Natural killer cell (primary cell): ENCODE measurements at regions not wholly inside any gene's neighbourhood (a gene's known extent, or its start where the extent isn't known, plus 50 kb on each side); places are given as distances from the start of the nearest gene placed in this dataset.

Experiments
- ATAC-seq, 3 donors: fragments of 150-1000 bp in 2 of 3; fragments of 200-7000 bp in 1 of 3; cut with Tn5 transposase; 1 replicate in 1 of 3; 2 replicates in 2 of 3; pipeline ENCODE4 v1.10.0; 2021; ENCODE audit warnings: mild to moderate bottlenecking in 2 of 3, moderate library complexity in 2 of 3
- DNase-seq, 2 donors: peaks; one replicate each; pipeline versions ENCODE4 v3.0.0 to v3.0.0-alpha.2; 2013 to 2021; ENCODE audit warnings: mixed read lengths in 1 of 2
- H3K27ac ChIP-seq: one replicate; pipeline ENCODE4 v1.5.1; 2013; ENCODE audit warnings: mild to moderate bottlenecking, low read length
- H3K27me3 ChIP-seq: one replicate; pipeline ENCODE4 v1.6.1; 2013; ENCODE audit warnings: low read length; ENCODE audit not compliant: control insufficient read depth, insufficient read depth
- H3K36me3 ChIP-seq: one replicate; pipeline ENCODE4 v1.6.1; 2013; ENCODE audit warnings: low read length; ENCODE audit not compliant: control insufficient read depth, insufficient read depth
- H3K4me1 ChIP-seq: one replicate; pipeline ENCODE4 v1.6.1; 2013; ENCODE audit warnings: low read length; ENCODE audit not compliant: control insufficient read depth, insufficient read depth
- H3K4me3 ChIP-seq: one replicate; pipeline ENCODE4 v1.5.1; 2013; ENCODE audit warnings: low read length
- H3K9me3 ChIP-seq: one replicate; pipeline ENCODE4 v1.6.1; 2013; ENCODE audit warnings: low read length; ENCODE audit not compliant: control insufficient read depth, insufficient read depth
- H3K27ac Mint-ChIP-seq, 2 donors: one replicate each; pipeline ENCODE4 v1.8.0; 2022; ENCODE audit warnings: mild to moderate bottlenecking in 2 of 2, mixed read lengths in 2 of 2, moderate library complexity in 1 of 2
- H3K27me3 Mint-ChIP-seq, 2 donors: one replicate each; pipeline ENCODE4 v1.8.0; 2022; ENCODE audit warnings: low read depth in 2 of 2, mixed read lengths in 2 of 2
- H3K36me3 Mint-ChIP-seq: one replicate; pipeline ENCODE4 v1.8.0; 2022; ENCODE audit warnings: mixed read lengths
- H3K4me1 Mint-ChIP-seq, 2 donors: one replicate each; pipeline ENCODE4 v1.8.0; 2022; ENCODE audit warnings: mixed read lengths in 2 of 2
- H3K4me3 Mint-ChIP-seq: one replicate; pipeline ENCODE4 v1.8.0; 2022; ENCODE audit warnings: mild to moderate bottlenecking, moderate library complexity, mixed read lengths
- H3K9me3 Mint-ChIP-seq, 2 donors: one replicate each; pipeline ENCODE4 v1.8.0; 2022; ENCODE audit warnings: mixed read lengths in 2 of 2
- WGBS: methylation state at CpG from one replicate; pipeline ENCODE4 v1.1.7; 2013; ENCODE audit warnings: missing lambda C conversion rate; ENCODE audit not compliant: insufficient coverage; 5-methylcytosine and 5-hydroxymethylcytosine counted together
- intact Hi-C: fragments of 100-400 bp; cut with micrococcal nuclease; formaldehyde crosslinking; loops from one replicate; pipeline ENCODE4 v1.14.2; 2022
- TF ChIP-seq, protein P1 (sequence below): fragments of 200-600 bp; IDR thresholded peaks from one replicate; pipeline ENCODE4 v1.8.0; 2022; ENCODE audit warnings: antibody characterized with exemption

DNA sequence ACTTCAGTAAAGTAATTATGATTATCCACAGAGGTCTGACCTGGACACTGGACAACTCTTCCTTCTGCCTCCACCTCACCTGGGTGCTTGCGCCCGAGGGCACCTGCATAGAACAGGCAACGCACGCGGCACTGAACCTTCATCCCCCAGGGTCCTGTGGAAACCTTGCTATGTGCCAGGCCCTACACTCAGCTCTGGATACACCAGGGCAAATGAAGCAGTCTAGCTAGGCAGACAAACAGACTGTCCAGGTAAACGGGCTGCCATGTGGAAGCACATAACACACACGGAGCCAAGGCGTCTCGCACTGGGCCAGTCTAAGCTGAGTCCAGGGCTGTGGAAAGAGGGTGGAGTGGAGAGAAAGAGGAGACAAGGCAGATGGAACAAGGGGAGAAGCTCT is 109.3 kb upstream of the AFDN start:
- DNase-seq (no peak), ATAC-seq (no peak)
- Histone ChIP-seq H3K36me3 (no peaks in the 10 kb centered on the region), H3K4me3 (no peak overlapping the region), H3K27ac (no peak overlapping the region), H3K27me3 (no peaks in the 10 kb centered on the region), H3K4me1 (no peaks in the 10 kb centered on the region), H3K9me3 (no peaks in the 10 kb centered on the region)
- no peak overlapping the region for H3K4me3 Mint-ChIP-seq
- H3K4me1 Mint-ChIP-seq: no peaks in the 10 kb centered on the region
- H3K27me3 Mint-ChIP-seq: peaks cover 19 to 70% of the 10 kb centered on the region in 2 donors
- intact Hi-C loops: no loop called here
- H3K27ac Mint-ChIP-seq: no peak overlapping the region
- WGBS: 95% methylated on average over 9 of the region's 9 CpGs
- H3K36me3 Mint-ChIP-seq: no peaks in the 10 kb centered on the region
- TF ChIP-seq, protein P1, sequence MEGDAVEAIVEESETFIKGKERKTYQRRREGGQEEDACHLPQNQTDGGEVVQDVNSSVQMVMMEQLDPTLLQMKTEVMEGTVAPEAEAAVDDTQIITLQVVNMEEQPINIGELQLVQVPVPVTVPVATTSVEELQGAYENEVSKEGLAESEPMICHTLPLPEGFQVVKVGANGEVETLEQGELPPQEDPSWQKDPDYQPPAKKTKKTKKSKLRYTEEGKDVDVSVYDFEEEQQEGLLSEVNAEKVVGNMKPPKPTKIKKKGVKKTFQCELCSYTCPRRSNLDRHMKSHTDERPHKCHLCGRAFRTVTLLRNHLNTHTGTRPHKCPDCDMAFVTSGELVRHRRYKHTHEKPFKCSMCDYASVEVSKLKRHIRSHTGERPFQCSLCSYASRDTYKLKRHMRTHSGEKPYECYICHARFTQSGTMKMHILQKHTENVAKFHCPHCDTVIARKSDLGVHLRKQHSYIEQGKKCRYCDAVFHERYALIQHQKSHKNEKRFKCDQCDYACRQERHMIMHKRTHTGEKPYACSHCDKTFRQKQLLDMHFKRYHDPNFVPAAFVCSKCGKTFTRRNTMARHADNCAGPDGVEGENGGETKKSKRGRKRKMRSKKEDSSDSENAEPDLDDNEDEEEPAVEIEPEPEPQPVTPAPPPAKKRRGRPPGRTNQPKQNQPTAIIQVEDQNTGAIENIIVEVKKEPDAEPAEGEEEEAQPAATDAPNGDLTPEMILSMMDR: no peak
- no peaks in the 10 kb centered on the region for H3K9me3 Mint-ChIP-seq

DNA sequence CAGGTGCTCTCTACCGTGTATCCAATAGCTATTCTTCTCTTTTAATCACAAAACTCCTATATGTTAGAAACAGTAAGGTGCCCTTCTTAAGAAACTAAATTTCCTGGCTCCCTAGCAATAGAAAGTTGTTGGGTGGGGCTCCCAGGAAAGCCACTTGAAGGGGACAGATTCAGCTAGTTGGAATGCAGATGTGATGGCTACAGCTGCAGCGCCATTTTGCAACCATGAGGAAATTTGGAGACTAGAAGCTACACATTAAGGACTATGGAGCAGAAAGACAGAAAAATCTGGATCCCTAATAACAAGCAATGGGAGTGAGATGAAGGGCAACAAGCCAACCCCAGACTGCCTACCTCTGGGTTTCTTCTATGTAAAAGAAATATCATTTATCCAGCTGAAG is 108.8 kb upstream of the AFDN start:
- no peaks in the 10 kb centered on the region for H3K4me1 ChIP-seq
- Mint-ChIP-seq H3K4me1 (no peaks in the 10 kb centered on the region), H3K4me3 (no peak overlapping the region), H3K9me3 (no peaks in the 10 kb centered on the region), H3K36me3 (no peaks in the 10 kb centered on the region), H3K27ac (no peak overlapping the region), H3K27me3 (peaks cover 16 to 69% of the 10 kb centered on the region in 2 donors)
- TF ChIP-seq, protein P1: no peak
- H3K27me3 ChIP-seq: no peaks in the 10 kb centered on the region
- DNase-seq (no peak), ATAC-seq (no peak)
- no peak overlapping the region for H3K27ac ChIP-seq
- 95% methylated on average over 1 of the region's 2 CpGs for WGBS
- H3K36me3 ChIP-seq: no peaks in the 10 kb centered on the region
- H3K4me3 ChIP-seq: no peak overlapping the region
- no peaks in the 10 kb centered on the region for H3K9me3 ChIP-seq
- intact Hi-C loops: no loop called here

DNA sequence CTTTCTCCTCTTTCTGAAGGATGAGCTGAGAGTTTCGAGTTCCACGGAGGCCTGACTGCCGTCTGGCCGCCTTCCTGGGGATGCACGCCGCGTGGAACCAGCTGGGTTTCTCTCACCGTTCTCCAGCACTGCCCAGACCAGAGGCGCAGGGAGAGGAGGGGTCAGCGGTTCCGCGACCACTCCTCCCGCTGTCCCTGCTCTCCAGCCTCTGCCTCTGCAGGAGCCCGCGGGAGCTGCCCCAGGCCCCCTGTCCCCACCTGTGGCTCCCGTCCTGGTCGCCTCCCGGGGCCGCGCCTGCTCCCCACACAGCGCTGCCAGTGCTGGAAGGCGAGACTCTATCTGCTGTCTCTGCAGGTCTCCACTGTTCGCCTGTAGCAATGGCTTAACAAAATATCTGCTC is 106.8 kb upstream of the AFDN start:
- DNase-seq: no peak
- no peak overlapping the region for H3K27ac Mint-ChIP-seq
- no peaks in the 10 kb centered on the region for H3K36me3 Mint-ChIP-seq
- H3K4me3 Mint-ChIP-seq: peak overlapping the region; percentile 42
- no peaks in the 10 kb centered on the region for H3K9me3 Mint-ChIP-seq
- 82% methylated on average over 23 of the region's 23 CpGs for WGBS
- no peaks in the 10 kb centered on the region for H3K4me1 ChIP-seq
- intact Hi-C loops: no loop called here
- TF ChIP-seq, protein P1: no peak
- no peak for ATAC-seq
- H3K27ac ChIP-seq: no peak overlapping the region
- H3K9me3 ChIP-seq: peaks cover 4% of the 10 kb centered on the region
- peaks cover 11 to 48% of the 10 kb centered on the region in 2 donors for H3K27me3 Mint-ChIP-seq
- H3K36me3 ChIP-seq: no peaks in the 10 kb centered on the region
- H3K4me3 ChIP-seq: no peak overlapping the region
- H3K27me3 ChIP-seq: no peaks in the 10 kb centered on the region
- H3K4me1 Mint-ChIP-seq: no peaks in the 10 kb centered on the region

DNA sequence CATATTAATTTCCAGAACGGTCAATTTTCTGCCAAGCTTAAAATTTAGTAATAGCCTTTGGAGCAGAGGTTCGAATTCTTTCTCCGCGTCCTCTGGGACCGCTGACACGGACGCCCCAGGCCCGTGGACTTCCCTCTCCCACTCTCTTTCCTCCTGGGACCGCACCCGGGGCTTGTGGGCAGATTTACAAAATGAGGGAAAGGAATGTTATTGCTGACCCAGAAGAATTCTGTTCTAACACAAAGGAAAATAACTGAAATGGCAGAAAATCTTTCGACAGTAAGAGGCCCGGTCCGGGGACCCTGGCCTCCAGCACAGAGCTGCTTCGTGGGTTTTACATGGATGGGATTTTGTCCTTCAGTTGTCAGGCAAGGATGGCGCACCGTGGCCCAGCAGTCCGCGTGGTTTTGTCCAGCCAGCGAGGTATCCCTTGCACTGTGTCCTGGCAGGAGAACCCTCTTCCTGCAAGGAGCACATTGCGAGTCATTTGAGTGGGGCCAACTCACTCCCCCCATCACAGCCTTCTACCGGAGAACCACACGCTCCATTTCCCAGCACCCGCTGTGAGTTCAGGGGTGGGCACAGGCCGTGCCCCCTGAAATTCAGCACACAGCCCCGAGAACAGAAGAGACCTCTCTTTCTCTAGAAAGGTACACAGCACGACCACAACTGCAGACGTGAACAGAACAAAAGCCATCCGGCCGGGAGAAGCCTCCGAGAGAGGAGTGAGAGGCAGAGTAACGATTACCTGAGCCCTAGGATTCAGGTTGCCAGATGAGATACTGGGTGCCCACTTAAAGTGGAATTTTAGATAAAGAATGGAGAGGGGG is 106.0 kb upstream of the AFDN start:
- H3K36me3 ChIP-seq: no peaks in the 10 kb centered on the region
- TF ChIP-seq, protein P1: no peak
- H3K4me3 Mint-ChIP-seq: no peak overlapping the region
- H3K27ac Mint-ChIP-seq: no peak overlapping the region
- intact Hi-C loops: no loop called here
- ATAC-seq (no peak), DNase-seq (no peak)
- H3K27ac ChIP-seq: no peak overlapping the region
- no peak overlapping the region for H3K4me3 ChIP-seq
- WGBS: 88% methylated on average over 31 of the region's 31 CpGs
- H3K9me3 Mint-ChIP-seq: no peaks in the 10 kb centered on the region
- no peaks in the 10 kb centered on the region for H3K4me1 Mint-ChIP-seq
- H3K36me3 Mint-ChIP-seq: no peaks in the 10 kb centered on the region
- H3K27me3 ChIP-seq: no peaks in the 10 kb centered on the region
- H3K9me3 ChIP-seq: peaks cover 4% of the 10 kb centered on the region
- H3K27me3 Mint-ChIP-seq: peaks cover 11 to 41% of the 10 kb centered on the region in 2 donors
- no peaks in the 10 kb centered on the region for H3K4me1 ChIP-seq
